Left kidney (tissue), 1 donor: ENCODE measurements at regions not wholly inside any gene's neighbourhood (a gene's known extent, or its start where the extent isn't known, plus 50 kb on each side); places are given as distances from the start of the nearest gene placed in this dataset.
"Not testable (repeated sequence)": the region's sequence is repeated elsewhere in the genome, so short reads cannot be mapped to it uniquely, and the experiment has no call there.

Experiments used
- DNase-seq: peaks from one replicate; pipeline ENCODE4 v3.0.0-alpha.2; 2013

DNA sequence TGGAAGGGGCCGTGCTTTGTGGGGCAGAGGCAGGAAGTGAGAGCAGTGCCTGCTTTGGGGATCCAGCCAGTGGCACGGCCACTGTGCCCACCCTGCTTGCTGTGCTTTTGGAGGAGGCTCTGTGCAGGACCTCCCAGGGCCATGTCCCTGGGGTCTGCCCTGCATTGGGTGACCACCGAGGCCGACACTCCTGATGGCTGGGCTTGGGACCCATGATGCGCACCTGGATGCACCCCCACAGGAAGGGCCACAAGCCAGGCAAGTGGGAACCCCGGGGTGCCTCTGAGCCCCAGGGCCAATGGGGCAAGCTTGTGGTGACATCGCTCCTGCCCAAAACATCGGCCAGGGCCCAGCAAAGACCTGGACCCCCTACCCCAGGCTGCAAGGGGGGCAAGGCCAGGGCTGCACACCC lies 738.6 kb upstream of the GJE1 start:
- DNase-seq, result no peak

- no peak for DNase-seq
Observed at GRCh38 chr6:141393405-141394124, 739.2 kb upstream of the GJE1 start.

DNA sequence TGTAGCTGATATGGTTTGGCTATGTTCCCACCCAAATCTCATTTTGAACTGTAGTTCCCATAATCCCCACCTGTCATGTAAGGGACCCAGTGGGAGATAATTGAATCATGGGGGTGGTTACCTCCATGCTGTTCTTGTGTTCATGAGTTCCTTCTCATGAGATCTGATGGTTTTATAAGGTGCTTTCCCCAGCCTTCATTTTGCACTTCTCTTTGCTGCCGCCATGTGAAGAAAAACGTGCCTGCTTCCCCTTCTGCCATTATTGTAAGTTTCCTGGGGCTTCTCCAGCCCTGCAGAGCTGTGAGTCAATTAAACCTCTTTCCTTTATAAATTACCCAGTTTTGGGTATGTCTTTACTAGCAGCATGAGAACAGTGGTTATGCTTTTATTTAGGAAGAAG lies 741.6 kb upstream of the GJE1 start:
- DNase-seq, result not testable (repeated sequence)

DNA sequence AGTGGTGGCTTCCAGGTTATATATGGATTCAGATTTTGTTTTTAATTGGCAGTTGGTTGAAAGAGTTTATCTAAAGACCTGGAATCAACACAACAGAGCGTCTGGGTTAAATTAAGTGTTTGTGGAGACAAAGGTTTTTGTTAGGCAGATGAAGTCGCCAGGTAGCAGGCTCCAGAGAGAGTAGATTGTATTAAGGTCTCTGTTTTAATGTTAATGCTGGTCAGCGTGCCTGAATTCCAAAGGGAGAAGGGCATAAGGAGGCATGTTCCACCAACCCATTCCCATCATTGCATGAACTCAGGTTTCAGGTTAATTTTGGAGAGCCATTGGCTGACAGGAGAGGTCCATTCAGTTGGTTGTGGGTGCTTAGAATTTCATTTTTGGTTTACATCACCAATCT lies 744.1 kb upstream of the GJE1 start:
- no peak for DNase-seq

GRCh38 chr6:141370438-141370837 lies 762.3 kb upstream of the GJE1 start:
- no peak for DNase-seq

DNA sequence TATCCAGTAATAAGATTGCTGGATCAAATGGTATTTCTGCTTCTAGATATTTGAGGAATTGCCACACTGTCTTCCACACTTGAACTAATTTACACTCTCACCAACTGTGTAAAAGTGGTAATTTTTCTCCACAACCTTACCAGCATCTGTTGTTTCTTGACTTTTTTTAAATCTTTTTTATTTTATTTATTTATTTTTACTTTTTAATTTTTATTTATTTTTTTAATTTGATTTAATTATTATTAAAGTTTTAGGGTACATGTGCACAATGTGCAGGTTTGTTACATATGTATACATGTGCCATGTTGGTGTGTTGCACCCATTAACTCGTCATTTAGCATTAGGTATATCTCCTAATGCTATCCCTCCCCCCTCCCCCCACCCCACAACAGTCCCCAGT lies 765.9 kb upstream of the GJE1 start:
- not testable (repeated sequence) for DNase-seq

GRCh38 chr6:141364694-141365093 lies 768.0 kb upstream of the GJE1 start:
- DNase-seq, result no peak

GRCh38 chr6:141364232-141364631 lies 768.5 kb upstream of the GJE1 start:
- no peak for DNase-seq

- no peak for DNase-seq
Observed at GRCh38 chr6:141361559-141361958, 771.2 kb upstream of the GJE1 start.

DNA sequence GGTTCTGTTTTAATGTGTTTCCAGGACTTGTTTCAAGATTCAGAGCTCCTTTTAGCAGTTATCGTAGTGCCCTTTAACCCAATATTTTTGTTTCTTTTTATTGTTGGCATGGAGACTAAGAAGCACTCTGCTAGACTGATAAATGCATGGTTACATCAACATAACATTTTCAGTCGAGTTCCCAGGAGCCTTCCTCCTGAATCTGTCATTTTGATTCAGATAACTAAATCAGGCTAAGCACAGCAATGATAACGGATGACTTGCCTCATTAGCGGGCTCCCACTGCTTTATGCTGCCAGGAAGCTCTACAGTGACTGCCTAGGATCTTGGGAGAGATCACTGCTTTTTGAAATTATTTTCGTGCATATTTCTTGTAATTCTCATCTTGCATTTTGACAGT lies 772.8 kb upstream of the GJE1 start:
- DNase-seq, result no peak

GRCh38 chr6:141354191-141354955 lies 778.4 kb upstream of the GJE1 start:
- no peak for DNase-seq

DNA sequence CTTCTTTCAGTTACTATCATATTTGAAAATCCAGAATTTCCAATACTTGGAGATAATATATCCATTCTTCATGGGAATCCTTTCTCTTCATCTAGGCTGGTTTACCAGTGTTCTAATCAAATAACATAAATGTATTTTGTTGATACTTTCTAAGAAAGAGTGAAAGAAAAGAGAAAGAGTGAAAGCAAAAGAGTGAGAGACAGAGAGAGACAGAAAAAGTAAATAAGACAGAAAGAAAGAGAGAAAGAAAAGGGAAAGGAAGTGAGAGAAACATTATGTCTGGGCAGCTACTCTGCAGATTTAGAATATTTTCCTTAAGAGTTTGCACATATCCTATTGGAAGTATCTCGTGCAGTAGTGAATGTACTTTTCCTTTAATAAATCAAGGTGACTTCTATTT lies 781.0 kb upstream of the GJE1 start:
- DNase-seq, result no peak

DNA sequence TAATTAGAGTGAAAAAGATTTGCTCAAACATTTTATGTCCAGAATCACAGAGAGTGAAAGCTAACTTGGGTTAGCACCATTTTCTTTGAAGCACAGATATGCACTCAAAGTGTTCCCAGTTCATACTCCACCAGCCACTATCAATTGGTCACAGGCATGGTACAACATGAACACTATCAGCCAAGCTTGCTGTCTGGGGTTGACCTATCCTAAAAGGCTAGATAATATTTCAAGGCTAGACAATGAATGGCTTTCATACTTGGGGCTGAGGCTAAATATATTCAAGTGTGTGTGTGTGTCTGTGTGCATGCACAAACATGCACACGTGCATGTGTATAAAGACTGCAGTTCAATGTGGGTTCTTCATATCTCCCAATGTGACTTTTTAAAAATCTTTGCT lies 783.0 kb upstream of the GJE1 start:
- no peak for DNase-seq

GRCh38 chr6:141347906-141348492 lies 784.7 kb upstream of the GJE1 start:
- DNase-seq, result no peak

- DNase-seq, result no peak
Observed at GRCh38 chr6:141347086-141347485, 785.6 kb upstream of the GJE1 start.

GRCh38 chr6:141346535-141346934 lies 786.2 kb upstream of the GJE1 start:
- DNase-seq, result no peak

GRCh38 chr6:141337191-141337590 lies 795.5 kb upstream of the GJE1 start:
- no peak for DNase-seq

- DNase-seq, result no peak
Observed at GRCh38 chr6:141335477-141336273, 797.0 kb upstream of the GJE1 start.

DNA sequence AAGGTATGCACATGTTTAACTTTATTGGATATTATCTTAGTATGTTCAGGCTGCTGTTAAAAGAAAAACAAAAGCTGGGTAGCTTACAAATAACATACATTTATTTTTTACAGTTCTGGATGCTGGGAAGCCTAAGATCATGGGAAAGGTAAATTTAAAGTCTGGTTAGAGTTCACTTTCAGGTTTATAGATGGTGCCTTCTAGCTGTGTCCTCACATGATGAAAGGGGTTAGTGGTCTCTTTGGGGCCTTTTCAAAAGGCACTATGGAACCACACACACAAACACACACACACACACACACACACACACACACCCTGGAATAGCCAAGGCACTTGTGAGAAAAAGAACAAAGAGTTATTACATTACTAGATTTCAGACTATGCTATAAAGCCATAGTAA lies 805.8 kb upstream of the GJE1 start:
- no peak for DNase-seq

DNA sequence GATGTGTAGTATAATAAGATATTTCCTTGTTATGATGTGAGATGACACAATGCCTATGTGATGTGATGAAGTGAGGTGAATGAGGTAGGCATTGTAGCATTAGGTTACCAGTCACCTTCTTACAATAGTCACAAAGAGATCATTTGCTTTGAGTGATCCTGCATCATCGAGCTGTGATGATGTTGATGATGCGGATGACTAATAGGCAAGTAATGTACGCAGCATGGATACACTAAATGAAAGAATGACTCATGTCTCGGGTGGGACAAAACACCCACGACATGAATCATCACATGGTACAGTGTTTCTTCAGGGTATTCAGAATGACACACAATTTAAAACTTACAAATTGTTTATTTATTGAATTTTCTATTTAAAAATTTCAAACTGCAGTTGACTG lies 806.3 kb upstream of the GJE1 start:
- DNase-seq, result no peak

GRCh38 chr6:141321493-141322347 lies 811.0 kb upstream of the GJE1 start:
- DNase-seq, result no peak

GRCh38 chr6:141316236-141316635 lies 816.5 kb upstream of the GJE1 start:
- DNase-seq, result no peak
